IMR-90 (cell line): ENCODE measurements at regions not wholly inside any gene's neighbourhood (a gene's known extent, or its start where the extent isn't known, plus 50 kb on each side); places are given as distances from the start of the nearest gene placed in this dataset.

Experiments
- ATAC-seq: fragments of 200-7000 bp; cut with Tn5 transposase; 2 replicates; pipeline ENCODE4 v1.9.1; 2020; ENCODE audit warnings: low read depth, mild to moderate bottlenecking, moderate library complexity
- BruUV-seq: library from RNA; stranded (reverse); fragments of 400-500 nt; replicated peaks from 2 replicates; lab custom pipeline; 2021; lab: Mats Ljungman, UMichigan
- CTCF ChIA-PET: fragments of 300-600 bp; formaldehyde crosslinking; extraction: SDS; loops from one replicate; lab custom pipeline; 2021; ENCODE audit warnings: antibody characterized with exemption; lab: Yijun Ruan, JAX
- POLR2A ChIA-PET: fragments of 300-600 bp; sonication (Branson Sonifier 250); formaldehyde crosslinking; loops from one replicate; lab custom pipeline; 2022; ENCODE audit warnings: antibody characterized with exemption; ENCODE audit not compliant: unreplicated experiment; lab: Charles Lee
- DNase-seq: peaks from one replicate; pipeline ENCODE4 v3.0.0; 2013
- H2AFZ ChIP-seq: replicated peaks from 2 replicates; pipeline ENCODE3; 2013; ENCODE audit warnings: low read length, mild to moderate bottlenecking; ENCODE audit not compliant: poor library complexity
- H2AK5ac ChIP-seq: 2 replicates; pipeline ENCODE4 v1.6.1; 2013; ENCODE audit warnings: low read depth, low read length, inconsistent platforms
- H2AK9ac ChIP-seq: replicated peaks from 2 replicates; pipeline ENCODE3; 2013; ENCODE audit warnings: mild to moderate bottlenecking, low read depth, low read length, moderate library complexity; ENCODE audit not compliant: poor library complexity
- H2BK120ac ChIP-seq: 2 replicates; pipeline ENCODE4 v1.6.1; 2013; ENCODE audit warnings: low read depth, low read length, inconsistent platforms
- H2BK15ac ChIP-seq: 3 replicates; pipeline ENCODE4 v1.6.1; 2013; ENCODE audit warnings: low read depth, low read length, inconsistent platforms
- H2BK20ac ChIP-seq: 2 replicates; pipeline ENCODE4 v1.6.1; 2013; ENCODE audit warnings: low read depth, mild to moderate bottlenecking, inconsistent platforms, low read length, moderate library complexity
- H2BK5ac ChIP-seq: 2 replicates; pipeline ENCODE4 v1.6.1; 2013; ENCODE audit warnings: mild to moderate bottlenecking, low read depth, low read length, inconsistent platforms; ENCODE audit not compliant: poor library complexity, severe bottlenecking
- H3K14ac ChIP-seq: replicated peaks from 2 replicates; pipeline ENCODE4 v1.6.1; 2013; ENCODE audit warnings: low read depth, low read length, inconsistent platforms
- H3K18ac ChIP-seq: 2 replicates; pipeline ENCODE4 v1.6.1; 2013; ENCODE audit warnings: low read depth, low read length, control low read depth
- H3K23ac ChIP-seq: 2 replicates; pipeline ENCODE4 v1.6.1; 2013; ENCODE audit warnings: low read depth, low read length, inconsistent platforms
- H3K27ac ChIP-seq: 2 replicates; pipeline ENCODE4 v1.5.1; 2013; ENCODE audit warnings: mild to moderate bottlenecking, control low read depth, low read length; ENCODE audit not compliant: insufficient read depth
- H3K27me3 ChIP-seq: 2 replicates; pipeline ENCODE4 v1.6.1; 2013; ENCODE audit warnings: low read length; ENCODE audit not compliant: control insufficient read depth, insufficient read depth
- H3K36me3 ChIP-seq: 2 replicates; pipeline ENCODE4 v1.6.1; 2013; ENCODE audit warnings: low read length, mixed read lengths; ENCODE audit not compliant: control insufficient read depth, insufficient read depth
- H3K4ac ChIP-seq: 2 replicates; pipeline ENCODE4 v1.6.1; 2013; ENCODE audit warnings: low read depth, low read length, inconsistent platforms
- H3K4me1 ChIP-seq: 2 replicates; pipeline ENCODE4 v1.6.1; 2013; ENCODE audit warnings: low read length, mixed read lengths; ENCODE audit not compliant: control insufficient read depth, insufficient read depth
- H3K4me2 ChIP-seq: 2 replicates; pipeline ENCODE4 v1.6.1; 2013; ENCODE audit warnings: low read depth, mild to moderate bottlenecking, control low read depth, low read length, moderate library complexity
- H3K4me3 ChIP-seq: 2 replicates; pipeline ENCODE4 v1.5.1; 2013; ENCODE audit warnings: low read depth, mild to moderate bottlenecking, control low read depth, low read length, moderate library complexity; ENCODE audit not compliant: insufficient read depth
- H3K56ac ChIP-seq: 2 replicates; pipeline ENCODE4 v1.6.1; 2013; ENCODE audit warnings: low read length, inconsistent platforms; ENCODE audit not compliant: insufficient read depth; ENCODE audit errors: extremely low read depth
- H3K79me1 ChIP-seq, 2 experiments: 2 replicates each; pipeline ENCODE4 v1.6.1; 2013; ENCODE audit warnings: low read length in 2 of 2, inconsistent platforms in 1 of 2, low read depth in 1 of 2
- H3K9ac ChIP-seq: 2 replicates; pipeline ENCODE4 v1.6.1; 2013; ENCODE audit warnings: low read depth, low read length, control low read depth
- H3K9me1 ChIP-seq: 2 replicates; pipeline ENCODE4 v1.6.1; 2013; ENCODE audit warnings: low read length, inconsistent platforms; ENCODE audit not compliant: insufficient read depth
- H3K9me3 ChIP-seq: 2 replicates; pipeline ENCODE4 v1.6.1; 2013; ENCODE audit warnings: low read length; ENCODE audit not compliant: control insufficient read depth, insufficient read depth
- H4K20me1 ChIP-seq: 2 replicates; pipeline ENCODE4 v1.6.1; 2013; ENCODE audit warnings: low read length, inconsistent platforms; ENCODE audit not compliant: insufficient read depth
- H4K5ac ChIP-seq: 2 replicates; pipeline ENCODE4 v1.6.1; 2013; ENCODE audit warnings: mild to moderate bottlenecking, low read depth, low read length, control low read depth
- H4K8ac ChIP-seq, 2 experiments: 2 replicates each; pipeline ENCODE4 v1.6.1; 2013; ENCODE audit warnings: low read depth in 2 of 2, low read length in 2 of 2, control low read depth in 1 of 2, inconsistent platforms in 1 of 2
- H4K91ac ChIP-seq: 2 replicates; pipeline ENCODE4 v1.6.1; 2013; ENCODE audit warnings: low read depth, low read length, inconsistent platforms; ENCODE audit not compliant: insufficient read depth
- FOS ChIP-seq: fragments of 150-350 bp; IDR thresholded peaks from 2 replicates; pipeline ENCODE4 v1.6.1; 2016; ENCODE audit warnings: low read depth, low read length
- MAZ ChIP-seq: IDR thresholded peaks from 2 replicates; pipeline ENCODE4 v1.6.1; 2012; ENCODE audit warnings: low read depth, mild to moderate bottlenecking, low read length, improper control_type of control experiment, moderate library complexity, borderline replicate concordance
- MXI1 ChIP-seq: IDR thresholded peaks from 2 replicates; pipeline ENCODE4 v1.6.1; 2012; ENCODE audit warnings: low read depth, mild to moderate bottlenecking, low read length, moderate library complexity, borderline replicate concordance
- POLR2A ChIP-seq: IDR thresholded peaks from 2 replicates; pipeline ENCODE4 v1.6.1; 2012; ENCODE audit warnings: mild to moderate bottlenecking, low read depth, low read length
- RAD21 ChIP-seq: IDR thresholded peaks from 2 replicates; pipeline ENCODE4 v1.6.1; 2012; ENCODE audit warnings: low read length, improper control_type of control experiment
- SMC3 ChIP-seq: fragments of 150-350 bp; IDR thresholded peaks from 2 replicates; pipeline ENCODE4 v1.6.1; 2016; ENCODE audit warnings: low read depth, mild to moderate bottlenecking, antibody characterized with exemption, low read length, moderate library complexity
- WGBS, 2 experiments: methylation state at CpG; one replicate each; pipeline versions ENCODE4 v1.1.5 to v1.1.7; 2013; ENCODE audit warnings: missing lambda C conversion rate in 2 of 2; ENCODE audit not compliant: insufficient read length in 1 of 2; ENCODE audit errors: extremely low coverage in 2 of 2; 5-methylcytosine and 5-hydroxymethylcytosine counted together
- dilution Hi-C: fragments of 300-500 bp; cut with HindIII; formaldehyde crosslinking; loops from one replicate; pipeline ENCODE4 v1.14.3; 2018; ENCODE audit warnings: low sequenced_read_pairs; ENCODE audit not compliant: unreplicated experiment
- in situ Hi-C: fragments of 300-500 bp; cut with MboI; formaldehyde crosslinking; loops from 3 replicates; pipeline ENCODE4 v1.14.3; 2019; ENCODE audit warnings: low sequenced_read_pairs, inconsistent platforms, mixed read lengths
- intact Hi-C: fragments of 100-400 bp; cut with micrococcal nuclease; formaldehyde crosslinking; loops from 2 replicates; pipeline ENCODE4 v1.10.0; 2022
- TF ChIP-seq, protein P1 (sequence below): conservative IDR thresholded peaks from 2 replicates; pipeline ENCODE4 v1.5.1; 2012; ENCODE audit warnings: mild to moderate bottlenecking, low read depth, low read length, improper control_type of control experiment

DNA sequence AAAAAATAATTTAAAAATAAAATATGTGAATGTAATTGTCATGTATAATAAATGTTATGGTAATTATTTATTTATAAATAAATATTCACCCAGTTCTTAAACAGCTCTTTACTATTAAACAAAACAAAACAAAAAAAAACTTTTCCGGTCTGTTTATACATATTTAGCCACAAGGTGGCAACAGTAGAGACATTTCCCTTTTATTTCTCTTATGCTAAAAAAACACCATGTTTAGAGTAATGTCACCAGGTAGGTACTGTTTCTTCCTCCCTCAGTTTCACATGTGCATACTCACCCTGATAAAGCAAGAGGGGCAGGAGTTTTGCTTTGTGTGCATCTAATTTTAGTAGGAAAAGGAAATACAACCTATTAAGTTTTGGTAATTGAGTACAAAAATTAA, 610.4 kb upstream of the IMPG1 start:
- Histone ChIP-seq H3K9me3 (no peaks in the 10 kb centered on the region), H3K56ac (no peak overlapping the region), H3K27me3 (no peaks in the 10 kb centered on the region), H2BK5ac (no peak overlapping the region), H3K23ac (no peak overlapping the region), H3K4me3 (no peak overlapping the region), H2BK20ac (no peak overlapping the region), H4K91ac (no peak overlapping the region), H4K20me1 (no peaks in the 10 kb centered on the region), H3K14ac (no peak overlapping the region), H2AFZ (no peak overlapping the region), H3K4me1 (no peaks in the 10 kb centered on the region), H2BK15ac (no peak overlapping the region), H2AK9ac (no peak overlapping the region), H2AK5ac (no peak overlapping the region), H3K9me1 (no peaks in the 10 kb centered on the region), H3K27ac (no peak overlapping the region), H3K36me3 (no peaks in the 10 kb centered on the region), H3K79me1 (no peaks in the 10 kb centered on the region), H3K4ac (no peak overlapping the region), H2BK120ac (no peak overlapping the region), H4K8ac (no peak overlapping the region), H3K4me2 (no peak overlapping the region), H3K9ac (no peak overlapping the region), H4K5ac (no peak overlapping the region), H3K18ac (no peak overlapping the region)
- dilution Hi-C loops (no loop called here), intact Hi-C loops (loop anchor here (1.0 to 5.0 kb wide), 2 partner anchors 774 to 791 kb away; no protein-coding TSS in a partner anchor), in situ Hi-C loops (no loop called here)
- DNase-seq (peak; percentile 10), ATAC-seq (no peak; the same call in 1 of the 2 replicates)
- no TSS peak for BruUV-seq
- CTCF ChIA-PET: interaction anchor here (0.6 kb wide), 1 partner anchor 110 kb away, joined by 3 read pairs; no protein-coding TSS in a partner anchor
- TF ChIP-seq, protein P1, sequence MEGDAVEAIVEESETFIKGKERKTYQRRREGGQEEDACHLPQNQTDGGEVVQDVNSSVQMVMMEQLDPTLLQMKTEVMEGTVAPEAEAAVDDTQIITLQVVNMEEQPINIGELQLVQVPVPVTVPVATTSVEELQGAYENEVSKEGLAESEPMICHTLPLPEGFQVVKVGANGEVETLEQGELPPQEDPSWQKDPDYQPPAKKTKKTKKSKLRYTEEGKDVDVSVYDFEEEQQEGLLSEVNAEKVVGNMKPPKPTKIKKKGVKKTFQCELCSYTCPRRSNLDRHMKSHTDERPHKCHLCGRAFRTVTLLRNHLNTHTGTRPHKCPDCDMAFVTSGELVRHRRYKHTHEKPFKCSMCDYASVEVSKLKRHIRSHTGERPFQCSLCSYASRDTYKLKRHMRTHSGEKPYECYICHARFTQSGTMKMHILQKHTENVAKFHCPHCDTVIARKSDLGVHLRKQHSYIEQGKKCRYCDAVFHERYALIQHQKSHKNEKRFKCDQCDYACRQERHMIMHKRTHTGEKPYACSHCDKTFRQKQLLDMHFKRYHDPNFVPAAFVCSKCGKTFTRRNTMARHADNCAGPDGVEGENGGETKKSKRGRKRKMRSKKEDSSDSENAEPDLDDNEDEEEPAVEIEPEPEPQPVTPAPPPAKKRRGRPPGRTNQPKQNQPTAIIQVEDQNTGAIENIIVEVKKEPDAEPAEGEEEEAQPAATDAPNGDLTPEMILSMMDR: peak; percentile 47
- TF ChIP-seq POLR2A: no peak
- TF ChIP-seq FOS: no peak
- no peak for TF ChIP-seq MXI1
- peak; percentile 20; the same call in 1 of the 2 replicates for TF ChIP-seq RAD21
- TF ChIP-seq SMC3: peak; percentile 51; the same call in 1 of the 2 replicates
- TF ChIP-seq MAZ: no peak
- POLR2A ChIA-PET: no interaction called here
- WGBS, 2 experiments: no CpG with 5 or more reads among the region's 1 CpG
